Stimulated activated CD8-positive, alpha-beta memory T cell treated with anti-CD3 and anti-CD28 coated beads, Interleukin-15, amount 100 ng/mL, for 24 hours (primary cell): ENCODE measurements at regions not wholly inside any gene's neighbourhood (a gene's known extent, or its start where the extent isn't known, plus 50 kb on each side); places are given as distances from the start of the nearest gene placed in this dataset.

Experiments used
- DNase-seq: peaks from one replicate; pipeline ENCODE4 v3.0.0-alpha.2; 2020; ENCODE audit warnings: low read depth

DNA sequence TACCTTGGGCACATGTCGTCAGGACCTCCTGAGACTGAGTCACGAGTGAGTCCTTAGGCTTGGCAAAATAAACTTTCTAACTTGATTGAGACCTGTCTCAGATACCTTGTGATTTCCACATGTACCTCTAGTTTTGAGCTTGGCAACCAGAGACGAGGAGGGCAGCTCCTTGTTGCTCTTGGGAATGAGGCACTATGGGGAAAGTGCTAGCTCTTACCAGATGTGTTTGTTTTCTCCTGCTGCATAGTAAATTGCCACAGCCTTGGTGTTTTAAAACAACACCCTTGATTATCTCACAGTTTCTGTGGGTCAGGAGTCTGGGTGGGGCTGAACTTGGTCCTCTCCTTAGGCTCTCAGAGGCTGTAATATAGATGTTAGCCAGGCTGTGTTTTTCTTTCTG lies 59.1 kb upstream of the MAML3 start:
- DNase-seq = no peak

- DNase-seq = no peak
Observed at GRCh38 chr4:140212646-140213045, 58.7 kb upstream of the MAML3 start.

GRCh38 chr4:140212194-140212593 lies 58.2 kb upstream of the MAML3 start:
- DNase-seq = no peak

DNA sequence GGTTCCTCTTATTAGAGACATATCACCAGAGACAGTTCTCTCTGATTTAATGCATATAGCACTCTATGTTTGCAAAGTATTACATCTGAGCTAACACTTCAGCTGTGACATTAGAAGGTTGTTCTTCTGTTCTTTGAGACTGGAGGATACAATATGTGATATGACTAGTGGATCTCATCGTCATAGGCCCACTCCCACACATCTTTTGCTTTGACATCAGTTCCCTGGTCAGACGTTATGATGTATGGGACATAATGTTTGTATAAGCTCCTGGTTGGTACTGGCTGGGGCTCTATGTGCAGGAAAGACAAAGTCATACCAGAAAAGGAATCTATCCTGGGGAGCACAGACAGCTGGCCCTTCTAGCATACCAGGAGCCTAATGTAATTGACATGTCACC lies 57.7 kb upstream of the MAML3 start:
- no peak for DNase-seq

DNA sequence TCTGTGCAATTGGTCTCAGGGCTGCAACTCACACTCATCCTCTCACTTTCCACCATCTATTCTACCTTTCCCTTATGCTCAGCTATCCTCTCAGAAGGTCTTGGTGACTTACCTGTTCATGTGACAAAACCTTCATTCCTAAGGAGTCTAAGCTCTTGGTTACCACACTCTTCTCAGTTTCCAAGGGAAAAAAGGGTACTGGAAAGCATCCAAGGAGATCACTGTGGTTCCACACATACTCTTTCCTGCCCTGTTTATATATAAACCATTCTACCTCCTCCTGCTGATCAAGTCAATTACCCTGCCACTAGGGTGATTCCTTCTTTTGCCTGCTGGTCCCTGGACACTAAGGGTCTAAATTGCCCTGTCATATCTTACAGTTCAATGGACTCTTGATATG lies 57.2 kb upstream of the MAML3 start:
- DNase-seq = no peak

DNA sequence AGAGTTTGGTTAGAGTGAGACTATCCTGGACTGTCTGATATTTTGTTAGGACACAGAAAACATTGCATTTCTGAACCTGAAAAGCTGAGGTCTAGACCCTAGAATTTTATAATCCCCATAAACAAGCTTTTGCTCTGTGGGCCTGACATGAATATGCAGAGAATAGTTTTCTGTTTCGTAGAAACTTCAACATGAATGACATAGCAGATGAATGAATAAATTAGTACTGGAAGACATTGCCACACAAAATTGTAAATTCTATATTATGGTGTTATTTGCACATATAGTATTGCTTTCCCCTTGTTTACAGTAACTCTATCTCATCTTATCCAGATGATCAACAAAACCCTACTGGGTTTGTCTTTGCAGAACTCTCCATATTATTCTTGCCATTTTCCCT lies 54.9 kb upstream of the MAML3 start:
- DNase-seq = no peak
